ENCODE measurements at regions not wholly inside any gene's neighbourhood (a gene's known extent, or its start where the extent isn't known, plus 50 kb on each side); places are given as distances from the start of the nearest gene placed in this dataset.

- DNase-seq (ENCODE audit: low spot score) = no peak
Measured at GRCh38 chr22:34430386-34430785, 510.1 kb upstream of the LARGE1 start.

GRCh38 chr22:34434371-34434770 lies 514.1 kb upstream of the LARGE1 start:
- DNase-seq (ENCODE audit: low spot score) = no peak

- no peak for DNase-seq (ENCODE audit: low spot score)
Measured at GRCh38 chr22:34437140-34437539, 516.9 kb upstream of the LARGE1 start.

DNA sequence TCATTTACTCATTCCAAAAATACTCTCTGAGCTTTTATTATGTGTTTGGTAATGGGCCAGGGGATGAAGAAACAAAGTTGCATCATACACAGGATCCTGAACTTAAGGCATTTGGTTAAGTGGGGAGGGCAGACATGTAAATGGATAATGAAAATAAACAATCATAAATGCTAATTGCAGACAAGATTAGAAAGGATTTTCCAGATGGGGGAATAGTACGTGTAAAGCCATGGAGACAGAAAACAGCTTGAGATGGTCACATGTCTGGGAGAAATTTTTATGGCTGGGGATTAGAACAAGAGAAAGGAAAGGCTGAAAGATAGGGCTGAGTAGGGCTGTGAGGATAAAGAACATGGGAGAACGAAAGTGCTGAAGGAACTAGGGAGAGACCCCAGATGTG lies 534.3 kb upstream of the LARGE1 start:
- DNase-seq (ENCODE audit: low spot score) = no peak

- DNase-seq (ENCODE audit: low spot score) = no peak
Measured at GRCh38 chr22:34462795-34463194, 542.5 kb upstream of the LARGE1 start.

DNA sequence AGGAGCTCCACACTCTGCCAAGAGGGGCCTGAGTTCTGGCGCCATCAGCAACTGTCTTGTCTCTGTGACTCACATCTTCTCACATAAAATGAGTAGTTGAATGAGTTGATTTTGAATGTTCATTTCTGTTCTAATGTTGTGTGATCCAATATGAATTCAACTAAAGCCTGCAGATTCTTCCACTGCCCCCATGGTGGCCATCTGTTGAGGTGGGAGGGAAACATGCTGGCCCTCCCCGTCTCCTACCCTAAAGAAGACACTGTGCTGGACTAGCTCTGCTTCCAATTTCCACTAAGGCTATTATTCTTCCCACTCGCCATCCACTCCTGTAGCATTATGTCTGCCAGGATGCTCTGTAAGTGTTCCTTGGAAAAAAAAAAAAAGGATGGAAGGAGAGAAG lies 555.6 kb upstream of the LARGE1 start:
- DNase-seq (ENCODE audit: low spot score) = no peak

DNA sequence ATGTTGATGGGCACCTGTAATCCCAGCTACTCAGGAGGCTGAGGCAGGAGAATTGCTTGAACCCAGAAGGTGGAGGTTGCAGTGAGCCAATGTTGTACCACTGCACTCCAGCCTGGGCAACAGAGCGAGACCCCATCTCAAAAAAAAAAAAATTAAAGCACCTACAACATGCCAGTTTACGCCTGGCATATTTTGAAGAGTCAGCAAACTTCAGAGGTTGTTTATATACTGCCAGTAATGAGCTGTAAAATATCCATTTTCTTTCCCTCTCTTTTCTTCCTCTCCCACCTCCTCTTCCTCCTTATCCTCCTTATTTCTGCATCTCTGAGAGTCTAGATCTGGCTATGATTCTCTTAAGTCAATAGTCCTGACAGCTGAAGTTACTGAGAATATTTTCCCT lies 556.5 kb upstream of the LARGE1 start:
- DNase-seq (ENCODE audit: low spot score) = no peak

DNA sequence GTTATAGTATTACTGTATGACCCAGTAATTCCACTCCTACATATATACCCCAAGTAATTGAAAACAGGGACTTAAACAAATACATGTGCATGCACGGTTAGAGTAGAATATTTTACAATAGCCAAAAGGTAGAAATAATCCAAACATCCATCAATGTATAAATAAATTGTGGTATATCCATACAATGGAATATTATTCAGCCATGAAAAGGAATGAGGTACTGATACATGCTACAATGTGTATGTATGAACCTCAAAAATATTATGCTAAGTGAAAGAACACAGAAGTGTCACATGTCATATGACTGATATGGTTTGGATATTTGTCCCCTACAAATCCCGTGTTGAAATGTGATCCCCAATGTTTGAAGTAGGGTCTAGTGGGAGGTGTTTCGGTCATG lies 560.8 kb upstream of the LARGE1 start:
- DNase-seq (ENCODE audit: low spot score) = no peak

DNA sequence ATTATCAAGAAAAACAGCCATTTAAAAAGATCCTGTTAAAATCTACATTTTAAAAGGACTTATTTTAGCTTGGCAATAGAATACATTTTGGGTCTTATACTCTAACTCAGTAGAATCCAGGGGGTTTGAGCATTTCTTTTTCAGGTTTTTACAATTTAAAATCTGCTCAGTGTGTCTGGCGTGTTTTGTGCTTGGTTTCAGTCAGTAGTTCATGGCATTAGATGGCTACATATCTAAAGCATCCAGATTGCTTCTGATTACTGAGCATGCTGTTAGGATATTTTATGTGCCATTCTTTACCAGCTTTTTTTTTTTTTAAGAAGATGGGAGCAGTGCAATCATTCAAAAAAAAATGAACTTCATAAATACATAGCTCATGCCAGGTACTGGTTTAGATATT lies 566.1 kb upstream of the LARGE1 start:
- DNase-seq (ENCODE audit: low spot score) = no peak

GRCh38 chr22:34489861-34490260 lies 569.6 kb upstream of the LARGE1 start:
- DNase-seq (ENCODE audit: low spot score) = no peak

DNA sequence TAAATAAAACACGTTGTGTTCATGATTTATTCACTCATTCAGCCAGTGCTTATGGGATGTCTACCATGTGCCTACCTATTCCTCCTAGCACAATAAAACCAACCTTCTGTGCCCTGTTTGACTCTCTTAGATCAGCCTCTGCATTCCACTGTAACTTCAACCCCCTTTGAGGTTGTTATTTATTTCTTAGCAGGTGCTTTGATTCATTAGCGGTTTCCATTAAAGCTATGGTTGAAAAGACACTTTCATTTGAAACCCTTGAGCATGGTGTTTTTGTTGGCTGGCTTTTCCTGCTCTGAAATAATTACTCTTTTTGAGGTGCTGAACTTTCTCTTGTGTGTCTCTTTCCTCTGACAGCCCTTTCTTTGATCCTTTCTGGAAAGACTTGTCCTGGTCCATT lies 570.6 kb upstream of the LARGE1 start:
- no peak for DNase-seq (ENCODE audit: low spot score)

- DNase-seq (ENCODE audit: low spot score) = no peak
Measured at GRCh38 chr22:34493486-34493885, 572.5 kb upstream of the ISX start.

GRCh38 chr22:34501366-34501965 lies 564.5 kb upstream of the ISX start:
- no peak for DNase-seq (ENCODE audit: low spot score)

GRCh38 chr22:34502821-34503220 lies 563.1 kb upstream of the ISX start:
- no peak for DNase-seq (ENCODE audit: low spot score)

GRCh38 chr22:34508797-34509196 lies 557.2 kb upstream of the ISX start:
- no peak for DNase-seq (ENCODE audit: low spot score)

DNA sequence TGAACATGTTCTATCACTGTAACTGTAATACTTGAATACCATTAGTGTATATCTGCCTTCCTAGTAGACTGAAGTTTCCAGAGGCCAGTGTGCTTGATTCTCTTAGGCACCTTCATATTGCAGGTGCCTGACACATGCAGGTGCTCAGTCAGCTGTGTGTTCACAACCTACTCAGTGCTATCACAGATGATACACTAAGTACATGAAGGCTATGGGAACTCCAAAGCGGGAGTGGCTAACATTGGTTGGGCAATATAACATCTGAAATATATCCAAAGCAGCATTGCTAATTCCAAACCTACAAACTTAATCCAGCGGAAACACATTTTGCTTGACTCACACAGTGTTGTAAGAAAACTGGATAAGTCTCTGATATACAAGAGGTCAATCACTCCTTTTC lies 539.3 kb upstream of the ISX start:
- no peak for DNase-seq (ENCODE audit: low spot score)

DNA sequence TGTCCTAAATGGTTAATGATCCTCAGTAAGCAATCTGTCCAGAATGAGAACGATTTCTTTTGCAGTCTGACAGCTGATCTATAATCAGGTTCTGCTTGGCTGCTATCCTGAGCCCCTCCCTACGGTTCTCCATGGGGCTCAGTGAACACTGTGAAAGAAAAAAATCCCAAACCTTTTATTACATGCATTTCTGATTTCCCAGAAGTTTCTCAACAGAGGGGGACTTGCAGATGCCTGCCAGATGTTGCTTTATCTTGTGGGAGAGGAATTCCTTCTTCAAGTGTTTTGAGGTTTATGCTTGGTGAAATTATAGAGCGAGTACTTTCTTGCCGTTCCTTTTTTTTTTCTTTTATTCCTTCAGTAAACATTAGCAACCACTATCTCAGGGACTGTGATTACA lies 531.9 kb upstream of the ISX start:
- no peak for DNase-seq (ENCODE audit: low spot score)

DNA sequence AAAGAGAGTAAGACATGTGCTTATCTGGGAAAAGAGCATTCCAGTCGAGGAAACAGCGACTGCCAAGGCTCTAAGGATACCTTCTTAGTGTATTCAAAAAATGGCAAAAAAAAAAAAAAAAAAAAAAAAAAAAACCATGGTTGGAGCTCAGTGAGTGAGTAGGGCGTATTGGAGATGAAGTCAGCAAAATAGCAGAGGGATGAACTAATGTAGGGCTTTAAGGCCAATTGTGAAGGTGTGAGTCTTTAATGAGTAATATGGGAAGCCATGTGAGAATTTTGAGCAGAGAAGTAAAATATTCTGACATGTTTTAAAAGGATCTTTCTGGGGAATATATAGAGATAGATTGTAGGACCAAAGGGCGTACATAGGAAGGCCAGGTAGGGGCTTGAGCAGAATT lies 498.6 kb upstream of the ISX start:
- no peak for DNase-seq (ENCODE audit: low spot score)

DNA sequence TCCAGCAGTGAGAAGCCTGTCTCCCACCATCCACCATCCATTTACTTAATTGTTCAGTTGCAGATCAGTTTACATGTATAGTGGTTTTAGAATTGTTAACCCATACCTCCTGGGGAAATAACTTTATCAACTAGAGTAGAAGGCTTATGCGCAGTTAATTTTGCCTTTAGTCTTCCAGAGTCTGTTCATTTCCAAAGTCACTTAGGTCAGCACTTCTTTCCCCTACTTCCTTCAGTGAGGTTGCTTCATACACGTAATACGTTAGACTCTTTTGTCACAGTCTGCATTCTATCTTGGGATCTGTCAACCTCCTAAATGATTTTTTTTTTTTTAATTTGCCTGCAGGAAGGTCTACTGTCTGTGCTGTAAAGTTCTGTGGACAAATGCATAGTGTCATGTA lies 495.6 kb upstream of the ISX start:
- no peak for DNase-seq (ENCODE audit: low spot score)

GRCh38 chr22:34579519-34579918 lies 486.4 kb upstream of the ISX start:
- DNase-seq (ENCODE audit: low spot score) = no peak

GRCh38 chr22:34587357-34588356 lies 478.3 kb upstream of the ISX start:
- DNase-seq (ENCODE audit: low spot score) = no peak

GRCh38 chr22:34588871-34589545 lies 476.9 kb upstream of the ISX start:
- DNase-seq (ENCODE audit: low spot score) = no peak

DNA sequence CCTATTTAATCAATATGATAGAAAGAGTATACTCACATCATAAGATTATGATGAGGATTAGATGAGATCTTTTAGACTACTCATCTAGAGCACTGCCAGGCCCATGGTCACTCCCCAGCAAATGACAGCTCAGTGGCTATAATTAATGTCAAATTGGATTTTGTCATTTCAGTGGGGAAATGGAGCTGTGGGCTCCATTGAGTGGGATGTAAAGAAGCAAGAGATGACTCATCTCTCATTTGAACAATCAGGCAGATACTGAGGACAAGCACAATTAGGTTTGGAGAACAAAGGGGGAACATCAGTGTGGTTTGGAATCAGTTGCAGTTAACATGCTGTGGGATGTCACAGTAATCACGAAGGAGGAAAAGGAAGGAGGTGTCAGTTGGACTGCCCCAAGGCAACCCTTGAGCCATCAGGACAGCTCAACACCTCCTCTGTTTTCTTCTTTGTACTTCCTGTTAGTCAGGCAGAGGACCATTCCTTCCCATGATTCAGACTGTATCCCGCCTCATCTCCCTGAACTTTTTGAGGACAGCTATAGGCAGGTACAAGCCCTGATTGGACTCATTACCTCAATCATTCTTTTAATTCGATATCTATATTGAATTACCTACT lies 473.7 kb upstream of the ISX start:
- DNase-seq (ENCODE audit: low spot score) = no peak
